HG02840 (cell line): ENCODE measurements at regions not wholly inside any gene's neighbourhood (a gene's known extent, or its start where the extent isn't known, plus 50 kb on each side); places are given as distances from the start of the nearest gene placed in this dataset.
"Not testable (repeated sequence)": the region's sequence is repeated elsewhere in the genome, so short reads cannot be mapped to it uniquely, and the experiment has no call there.

Experiments used
- ATAC-seq: cut with Tn5 transposase; IDR thresholded peaks from one replicate; pipeline ENCODE4 v1.9.1; 2021; ENCODE audit warnings: mild to moderate bottlenecking, moderate library complexity, moderate number of reproducible peaks; ENCODE audit not compliant: unreplicated experiment, low FRiP score

GRCh38 chr5:91245074-91245452 lies 138.1 kb downstream of the ARRDC3 start:
- no peak for ATAC-seq

GRCh38 chr5:91244380-91245073 lies 138.6 kb downstream of the ARRDC3 start:
- no peak for ATAC-seq

GRCh38 chr5:91243852-91244251 lies 139.3 kb downstream of the ARRDC3 start:
- ATAC-seq = no peak

GRCh38 chr5:91243286-91243685 lies 139.8 kb downstream of the ARRDC3 start:
- no peak for ATAC-seq

- not testable (repeated sequence) for ATAC-seq
Observed at GRCh38 chr5:91241460-91241859, 141.7 kb downstream of the ARRDC3 start.

GRCh38 chr5:91240175-91240574 lies 142.9 kb downstream of the ARRDC3 start:
- no peak for ATAC-seq

- no peak for ATAC-seq
Observed at GRCh38 chr5:91235271-91235694, 147.8 kb downstream of the ARRDC3 start.

- no peak for ATAC-seq
Observed at GRCh38 chr5:91232523-91232922, 150.6 kb downstream of the ARRDC3 start.

GRCh38 chr5:91229031-91229727 lies 153.9 kb downstream of the ARRDC3 start:
- no peak for ATAC-seq

GRCh38 chr5:91228188-91228587 lies 154.9 kb downstream of the ARRDC3 start:
- ATAC-seq = no peak

GRCh38 chr5:91225848-91226686 lies 157.1 kb downstream of the ARRDC3 start:
- peak; percentile 57 for ATAC-seq

- ATAC-seq = no peak
Observed at GRCh38 chr5:91224969-91225368, 158.1 kb downstream of the ARRDC3 start.

GRCh38 chr5:91224456-91224855 lies 158.7 kb downstream of the ARRDC3 start:
- no peak for ATAC-seq

GRCh38 chr5:91223886-91224285 lies 159.2 kb downstream of the ARRDC3 start:
- ATAC-seq = no peak

GRCh38 chr5:91222482-91222881 lies 160.6 kb downstream of the ARRDC3 start:
- no peak for ATAC-seq

- ATAC-seq = no peak
Observed at GRCh38 chr5:91221917-91222316, 161.2 kb downstream of the ARRDC3 start.

GRCh38 chr5:91219803-91220371 lies 163.2 kb downstream of the ARRDC3 start:
- no peak for ATAC-seq

- ATAC-seq = no peak
Observed at GRCh38 chr5:91219091-91219802, 163.9 kb downstream of the ARRDC3 start.

- no peak for ATAC-seq
Observed at GRCh38 chr5:91217859-91218258, 165.3 kb downstream of the ARRDC3 start.

GRCh38 chr5:91214571-91214970 lies 168.5 kb downstream of the ARRDC3 start:
- no peak for ATAC-seq
